ES-I3 (cell line): ENCODE measurements at regions not wholly inside any gene's neighbourhood (a gene's known extent, or its start where the extent isn't known, plus 50 kb on each side); places are given as distances from the start of the nearest gene placed in this dataset.

ENCODE experiments used
- H3K36me3 ChIP-seq: 2 replicates; pipeline ENCODE4 v1.6.1; 2013; ENCODE audit warnings: mild to moderate bottlenecking, low read length, control low read depth, moderate library complexity; ENCODE audit not compliant: insufficient read depth
- H3K4me1 ChIP-seq: 2 replicates; pipeline ENCODE4 v1.6.1; 2013; ENCODE audit warnings: mild to moderate bottlenecking, control low read depth, low read length; ENCODE audit not compliant: insufficient read depth
- H3K9ac ChIP-seq: 2 replicates; pipeline ENCODE4 v1.6.1; 2013; ENCODE audit warnings: low read depth, mild to moderate bottlenecking, low read length, moderate library complexity
- H3K9me3 ChIP-seq: 2 replicates; pipeline ENCODE4 v1.6.1; 2013; ENCODE audit warnings: mild to moderate bottlenecking, low read length, moderate library complexity; ENCODE audit not compliant: control insufficient read depth, insufficient read depth

DNA sequence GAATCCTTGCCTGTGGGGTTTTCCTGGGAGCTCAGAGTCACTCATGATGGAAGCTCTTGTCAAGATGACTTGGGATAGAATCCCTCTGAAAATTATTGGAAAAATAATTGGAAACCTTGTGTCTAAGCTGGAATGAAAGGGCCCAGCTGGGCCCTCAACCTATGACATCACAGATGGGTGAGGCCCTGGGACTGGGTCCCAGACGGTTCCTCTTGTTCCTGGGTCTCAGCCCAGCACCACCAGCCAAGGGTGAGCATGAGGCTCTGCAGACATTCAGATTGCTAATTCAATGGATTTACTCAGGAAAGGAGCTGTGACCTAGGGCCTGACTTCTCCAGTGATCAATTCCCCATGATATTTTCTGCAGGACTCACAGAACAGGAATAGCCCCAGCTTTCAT lies 188.3 kb upstream of the MYT1L start:
- Histone ChIP-seq H3K36me3 (no peaks in the 10 kb centered on the region), H3K9me3 (no peaks in the 10 kb centered on the region), H3K4me1 (no peaks in the 10 kb centered on the region), H3K9ac (no peak overlapping the region)

DNA sequence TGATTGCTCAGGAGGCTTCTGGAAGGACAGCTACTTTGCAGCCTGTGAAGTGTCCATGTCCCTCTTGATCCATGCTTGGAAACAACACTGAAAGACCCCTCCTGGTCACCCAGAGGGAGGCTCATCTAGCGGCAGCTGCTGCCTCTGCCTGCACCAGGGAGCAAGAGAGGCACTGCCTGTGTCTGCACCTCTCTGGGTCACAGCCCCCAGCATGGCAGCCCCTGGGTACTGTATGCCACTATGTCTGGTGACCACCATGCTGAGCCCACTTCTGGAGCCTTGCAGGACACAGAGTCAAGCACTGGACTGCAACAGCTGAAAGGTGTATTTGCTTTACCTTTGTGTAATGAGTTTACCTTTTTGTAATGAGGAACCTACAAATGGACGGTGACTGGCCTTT lies 186.3 kb upstream of the MYT1L start:
- Histone ChIP-seq H3K36me3 (no peaks in the 10 kb centered on the region), H3K4me1 (no peaks in the 10 kb centered on the region), H3K9ac (no peak overlapping the region), H3K9me3 (no peaks in the 10 kb centered on the region)

GRCh38 chr2:2516386-2516785 lies 185.3 kb upstream of the MYT1L start:
- Histone ChIP-seq H3K4me1 (no peaks in the 10 kb centered on the region), H3K9ac (no peak overlapping the region), H3K9me3 (no peaks in the 10 kb centered on the region), H3K36me3 (no peaks in the 10 kb centered on the region)

DNA sequence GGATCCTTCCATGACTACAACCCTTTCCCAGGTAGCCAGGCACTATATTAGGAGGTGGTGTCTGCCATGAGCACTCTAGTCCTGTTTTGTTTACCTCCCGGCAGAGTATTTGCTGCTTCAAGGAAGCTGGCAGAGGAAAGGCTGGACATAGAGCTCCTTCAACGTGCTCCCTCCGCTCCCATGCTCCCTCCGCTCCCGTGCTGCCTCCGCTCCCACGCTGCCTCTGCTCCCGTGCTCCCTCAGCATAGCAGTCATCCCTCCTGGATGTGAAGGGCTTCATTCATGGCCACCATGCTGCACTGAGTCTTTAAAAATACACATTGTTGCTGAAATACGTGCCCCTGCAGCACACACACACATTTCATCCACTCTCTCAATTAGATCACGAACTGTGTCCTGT lies 181.9 kb upstream of the MYT1L start:
- Histone ChIP-seq H3K36me3 (no peaks in the 10 kb centered on the region), H3K9me3 (no peaks in the 10 kb centered on the region), H3K9ac (no peak overlapping the region), H3K4me1 (no peaks in the 10 kb centered on the region)

GRCh38 chr2:2507417-2507997 lies 176.4 kb upstream of the MYT1L start:
- H3K4me1 ChIP-seq = no peaks in the 10 kb centered on the region
- H3K36me3 ChIP-seq = no peaks in the 10 kb centered on the region
- H3K9me3 ChIP-seq = no peaks in the 10 kb centered on the region; the same call in 1 of the 2 replicates
- H3K9ac ChIP-seq = no peak overlapping the region

- no peaks in the 10 kb centered on the region for H3K36me3 ChIP-seq
- no peak overlapping the region for H3K9ac ChIP-seq
- H3K9me3 ChIP-seq = no peaks in the 10 kb centered on the region; the same call in 1 of the 2 replicates
- H3K4me1 ChIP-seq = no peaks in the 10 kb centered on the region
These were observed 175.5 kb upstream of the MYT1L start for GRCh38 chr2:2506536-2506935.

DNA sequence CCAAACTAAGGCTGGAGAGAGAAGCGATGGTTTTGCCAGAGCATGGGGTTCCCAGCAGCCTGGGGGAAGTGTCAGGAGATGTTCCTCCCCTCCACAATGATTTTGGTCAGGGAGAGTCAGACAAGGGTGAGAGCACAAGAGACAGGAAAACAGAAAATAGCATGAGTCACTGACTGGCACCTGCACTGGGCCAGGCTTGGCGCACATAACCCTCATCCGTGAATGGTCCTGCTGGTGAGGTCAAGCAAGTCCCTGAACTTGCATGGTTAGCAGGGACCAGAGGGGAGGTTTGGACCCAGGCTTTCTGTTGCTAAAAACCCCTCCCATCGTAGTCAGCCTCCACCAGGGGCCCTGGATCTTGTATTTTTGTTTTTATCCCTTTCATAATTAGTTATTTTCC lies 174.5 kb upstream of the MYT1L start:
- Histone ChIP-seq H3K4me1 (no peaks in the 10 kb centered on the region), H3K9ac (no peak overlapping the region), H3K9me3 (no peaks in the 10 kb centered on the region; the same call in 1 of the 2 replicates), H3K36me3 (no peaks in the 10 kb centered on the region)

DNA sequence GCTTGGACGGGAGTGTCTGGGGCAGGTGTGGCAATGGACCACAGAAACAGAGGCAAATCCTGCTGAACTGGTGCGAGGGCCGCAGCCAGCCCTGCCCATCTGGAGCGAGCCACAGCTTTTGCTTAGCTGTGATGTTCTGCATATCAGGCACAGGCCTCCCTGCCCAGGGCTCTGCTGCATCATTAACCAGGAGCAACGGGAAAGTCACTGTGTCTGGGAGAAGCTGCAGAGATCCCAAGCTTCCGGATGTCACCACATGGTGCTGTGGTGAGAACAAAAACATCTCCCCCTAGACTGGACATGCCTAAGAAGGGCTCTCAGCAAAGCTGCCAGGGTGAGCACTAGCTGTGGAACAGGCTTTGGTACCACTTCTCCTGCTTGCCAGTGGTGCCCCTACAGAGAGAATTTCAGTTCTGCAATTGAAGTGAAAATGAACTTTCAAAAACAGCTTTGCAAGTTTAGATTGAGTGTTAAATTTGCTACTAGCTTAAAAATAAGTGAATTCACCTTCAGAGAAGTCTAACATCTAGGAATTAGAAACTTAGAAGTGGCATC lies 172.9 kb upstream of the MYT1L start:
- Histone ChIP-seq H3K4me1 (no peaks in the 10 kb centered on the region), H3K9ac (no peak overlapping the region), H3K9me3 (no peaks in the 10 kb centered on the region; the same call in 1 of the 2 replicates), H3K36me3 (no peaks in the 10 kb centered on the region)

GRCh38 chr2:2502201-2502549 lies 171.1 kb upstream of the MYT1L start:
- Histone ChIP-seq H3K9ac (no peak overlapping the region), H3K36me3 (no peaks in the 10 kb centered on the region), H3K9me3 (no peaks in the 10 kb centered on the region; the same call in 1 of the 2 replicates), H3K4me1 (no peaks in the 10 kb centered on the region)

GRCh38 chr2:2501454-2502200 lies 170.6 kb upstream of the MYT1L start:
- Histone ChIP-seq H3K9ac (no peak overlapping the region), H3K36me3 (no peaks in the 10 kb centered on the region), H3K9me3 (no peaks in the 10 kb centered on the region; the same call in 1 of the 2 replicates), H3K4me1 (no peaks in the 10 kb centered on the region)

DNA sequence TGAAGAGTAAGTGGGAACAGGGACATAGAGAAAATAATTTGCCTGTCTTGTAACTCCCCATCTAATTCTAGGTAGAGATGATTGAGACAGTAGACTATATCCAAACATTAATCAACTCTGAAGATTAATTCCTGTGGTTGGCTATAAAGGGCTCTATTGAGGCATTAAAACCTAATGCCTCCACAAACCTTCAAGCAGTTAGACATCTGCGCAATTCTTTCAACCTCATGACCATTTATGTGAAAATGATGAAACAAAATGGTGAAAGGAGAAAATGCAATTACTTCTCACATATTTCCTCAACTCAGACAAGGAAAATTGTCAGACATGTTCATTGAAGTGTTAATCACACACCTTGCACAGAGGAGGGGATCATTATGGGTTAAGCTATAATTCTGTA lies 164.5 kb upstream of the MYT1L start:
- H3K9ac ChIP-seq = no peak overlapping the region
- H3K9me3 ChIP-seq = no peaks in the 10 kb centered on the region
- no peaks in the 10 kb centered on the region for H3K36me3 ChIP-seq
- H3K4me1 ChIP-seq = no peaks in the 10 kb centered on the region

GRCh38 chr2:2493496-2493895 lies 162.4 kb upstream of the MYT1L start:
- Histone ChIP-seq H3K4me1 (no peaks in the 10 kb centered on the region), H3K9ac (no peak overlapping the region), H3K36me3 (no peaks in the 10 kb centered on the region), H3K9me3 (no peaks in the 10 kb centered on the region)

GRCh38 chr2:2492800-2493199 lies 161.7 kb upstream of the MYT1L start:
- Histone ChIP-seq H3K4me1 (no peaks in the 10 kb centered on the region), H3K36me3 (no peaks in the 10 kb centered on the region), H3K9me3 (no peaks in the 10 kb centered on the region), H3K9ac (no peak overlapping the region)

GRCh38 chr2:2491964-2492363 lies 160.9 kb upstream of the MYT1L start:
- no peaks in the 10 kb centered on the region for H3K9me3 ChIP-seq
- H3K4me1 ChIP-seq = no peaks in the 10 kb centered on the region
- H3K9ac ChIP-seq = no peak overlapping the region
- H3K36me3 ChIP-seq = no peaks in the 10 kb centered on the region

DNA sequence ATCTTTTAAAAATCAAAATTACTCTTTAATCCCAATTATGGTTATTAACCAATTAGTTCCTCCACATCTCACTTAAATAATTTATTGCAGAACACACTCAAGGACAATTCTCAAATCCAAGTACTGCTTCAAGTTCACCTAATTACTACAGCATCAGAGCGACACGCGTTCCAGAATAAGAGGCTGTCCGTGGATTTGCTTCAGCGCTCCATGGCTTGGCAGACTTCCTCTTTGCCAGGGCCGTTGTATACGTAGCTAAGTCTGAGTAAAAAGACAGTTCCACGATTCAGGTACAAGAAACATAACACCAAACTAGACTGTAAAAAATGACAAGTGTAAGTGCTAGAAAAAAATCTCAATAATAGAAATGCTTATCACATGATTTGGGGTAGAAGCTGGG lies 153.2 kb upstream of the MYT1L start:
- H3K4me1 ChIP-seq = no peaks in the 10 kb centered on the region
- H3K36me3 ChIP-seq = no peaks in the 10 kb centered on the region
- H3K9ac ChIP-seq = no peak overlapping the region
- H3K9me3 ChIP-seq = no peaks in the 10 kb centered on the region
